Thyroid gland (tissue), 4 donors: ENCODE measurements at regions not wholly inside any gene's neighbourhood (a gene's known extent, or its start where the extent isn't known, plus 50 kb on each side); places are given as distances from the start of the nearest gene placed in this dataset.
"Not testable (repeated sequence)": the region's sequence is repeated elsewhere in the genome, so short reads cannot be mapped to it uniquely, and the experiment has no call there.

ENCODE experiments used
- CTCF ChIP-seq, 6 experiments: fragments of 200-600 bp in 3 of 6; fragments of 450-650 bp in 3 of 6; sonication (generic) in 3 of 6; IDR thresholded peaks; one replicate each; pipeline ENCODE4 v1.5.1; 2016 to 2019; ENCODE audit warnings: antibody characterized with exemption in 6 of 6, mild to moderate bottlenecking in 2 of 6, inconsistent platforms in 1 of 6, moderate library complexity in 1 of 6
- POLR2A ChIP-seq, 2 donors: fragments of 450-650 bp; IDR thresholded peaks; one replicate each; pipeline ENCODE4 v1.6.1; 2017; ENCODE audit warnings: antibody characterized with exemption in 2 of 2, mild to moderate bottlenecking in 2 of 2, moderate library complexity in 1 of 2

- not testable (repeated sequence) for TF ChIP-seq POLR2A, CTCF (IDR thresholded peaks at IDR 0.05)
Observed at GRCh38 chr5:162621726-162622263, 554.2 kb downstream of the GABRG2 start.
